SK-N-SH treated with all-trans-retinoic acid at 6 μM for 48 hours (cell line): ENCODE measurements at regions not wholly inside any gene's neighbourhood (a gene's known extent, or its start where the extent isn't known, plus 50 kb on each side); places are given as distances from the start of the nearest gene placed in this dataset.

Experiments used
- CSDC2 ChIP-seq: fragments of 250-450 bp; sonication (Bioruptor Pico); IDR thresholded peaks from 2 replicates; pipeline ENCODE4 v1.5.0; 2020; ENCODE audit warnings: mild to moderate bottlenecking, moderate library complexity
- ESRRG ChIP-seq: fragments of 250-450 bp; sonication (Bioruptor Pico); IDR thresholded peaks from 2 replicates; pipeline ENCODE4 v1.6.1; 2021; ENCODE audit warnings: mild to moderate bottlenecking
- ISL1 ChIP-seq: fragments of 250-450 bp; sonication (Bioruptor Pico); IDR thresholded peaks from 2 replicates; pipeline ENCODE4 v2.1.2; 2022; ENCODE audit warnings: mild to moderate bottlenecking, moderate library complexity
- RARB ChIP-seq: fragments of 250-450 bp; sonication (Bioruptor Pico); IDR thresholded peaks from 2 replicates; pipeline ENCODE4 v1.8.0; 2021; ENCODE audit warnings: mild to moderate bottlenecking, moderate library complexity
- ZC3H10 ChIP-seq: fragments of 250-450 bp; sonication (Bioruptor Pico); IDR thresholded peaks from 2 replicates; pipeline ENCODE4 v1.5.1; 2021; ENCODE audit warnings: mild to moderate bottlenecking, moderate library complexity
- ZFP3 ChIP-seq: fragments of 250-450 bp; sonication (Bioruptor Pico); IDR thresholded peaks from 2 replicates; pipeline ENCODE4 v1.5.0; 2020; ENCODE audit warnings: mild to moderate bottlenecking, moderate library complexity
- ZFP30 ChIP-seq: fragments of 450-650 bp; formaldehyde crosslinking; IDR thresholded peaks from 2 replicates; pipeline ENCODE4 v1.5.0; 2022; ENCODE audit warnings: mild to moderate bottlenecking, moderate library complexity
- ZNF8 ChIP-seq: fragments of 450-650 bp; formaldehyde crosslinking; IDR thresholded peaks from 2 replicates; pipeline ENCODE4 v1.5.0; 2020; ENCODE audit warnings: mild to moderate bottlenecking, moderate library complexity
- TF ChIP-seq, protein P1 (sequence below): fragments of 250-450 bp; sonication (Bioruptor Pico); IDR thresholded peaks from 2 replicates; pipeline ENCODE4 v1.8.0; 2020; ENCODE audit warnings: mild to moderate bottlenecking, moderate library complexity, borderline replicate concordance
- TF ChIP-seq, protein P2 (sequence below): fragments of 250-450 bp; sonication (Bioruptor Pico); IDR thresholded peaks from 2 replicates; pipeline ENCODE4 v1.5.1; 2020; ENCODE audit warnings: low read depth, mild to moderate bottlenecking, moderate library complexity
- TF ChIP-seq, protein P3 (sequence below): fragments of 250-450 bp; sonication (Bioruptor Pico); IDR thresholded peaks from 2 replicates; pipeline ENCODE4 v1.5.0; 2020; ENCODE audit warnings: mild to moderate bottlenecking, moderate library complexity

DNA sequence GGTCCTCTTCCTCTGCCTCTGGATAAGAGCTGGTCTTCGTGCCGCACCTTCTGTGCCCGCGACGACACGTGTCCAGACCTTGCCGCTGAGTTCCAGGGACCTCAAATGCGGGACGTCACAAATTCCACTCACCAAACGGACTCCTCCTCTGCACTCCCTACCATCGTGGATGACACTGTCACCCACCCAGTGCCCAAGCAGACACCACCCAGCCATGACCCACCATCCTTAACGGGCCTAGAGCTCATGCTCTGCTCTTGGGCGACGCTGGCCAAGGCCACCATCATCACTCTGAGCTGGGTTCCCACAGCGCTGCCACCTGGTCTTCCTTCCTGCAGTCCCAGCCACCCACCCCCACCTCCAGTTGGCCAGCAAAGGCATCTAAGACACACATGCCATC, 96.4 kb upstream of the RPL38 start:
- TF ChIP-seq RARB (CRISPR knock-in tag) (no peak), ZFP3 (CRISPR knock-in tag) (no peak), ZC3H10 (no peak), ZNF8 (no peak), ZFP30 (no peak), ESRRG (no peak), CSDC2 (CRISPR knock-in tag) (no peak), ISL1 (CRISPR knock-in tag) (no peak)
- TF ChIP-seq, protein P1, sequence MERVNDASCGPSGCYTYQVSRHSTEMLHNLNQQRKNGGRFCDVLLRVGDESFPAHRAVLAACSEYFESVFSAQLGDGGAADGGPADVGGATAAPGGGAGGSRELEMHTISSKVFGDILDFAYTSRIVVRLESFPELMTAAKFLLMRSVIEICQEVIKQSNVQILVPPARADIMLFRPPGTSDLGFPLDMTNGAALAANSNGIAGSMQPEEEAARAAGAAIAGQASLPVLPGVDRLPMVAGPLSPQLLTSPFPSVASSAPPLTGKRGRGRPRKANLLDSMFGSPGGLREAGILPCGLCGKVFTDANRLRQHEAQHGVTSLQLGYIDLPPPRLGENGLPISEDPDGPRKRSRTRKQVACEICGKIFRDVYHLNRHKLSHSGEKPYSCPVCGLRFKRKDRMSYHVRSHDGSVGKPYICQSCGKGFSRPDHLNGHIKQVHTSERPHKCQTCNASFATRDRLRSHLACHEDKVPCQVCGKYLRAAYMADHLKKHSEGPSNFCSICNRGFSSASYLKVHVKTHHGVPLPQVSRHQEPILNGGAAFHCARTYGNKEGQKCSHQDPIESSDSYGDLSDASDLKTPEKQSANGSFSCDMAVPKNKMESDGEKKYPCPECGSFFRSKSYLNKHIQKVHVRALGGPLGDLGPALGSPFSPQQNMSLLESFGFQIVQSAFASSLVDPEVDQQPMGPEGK (CRISPR knock-in tag): no peak
- TF ChIP-seq, protein P2, sequence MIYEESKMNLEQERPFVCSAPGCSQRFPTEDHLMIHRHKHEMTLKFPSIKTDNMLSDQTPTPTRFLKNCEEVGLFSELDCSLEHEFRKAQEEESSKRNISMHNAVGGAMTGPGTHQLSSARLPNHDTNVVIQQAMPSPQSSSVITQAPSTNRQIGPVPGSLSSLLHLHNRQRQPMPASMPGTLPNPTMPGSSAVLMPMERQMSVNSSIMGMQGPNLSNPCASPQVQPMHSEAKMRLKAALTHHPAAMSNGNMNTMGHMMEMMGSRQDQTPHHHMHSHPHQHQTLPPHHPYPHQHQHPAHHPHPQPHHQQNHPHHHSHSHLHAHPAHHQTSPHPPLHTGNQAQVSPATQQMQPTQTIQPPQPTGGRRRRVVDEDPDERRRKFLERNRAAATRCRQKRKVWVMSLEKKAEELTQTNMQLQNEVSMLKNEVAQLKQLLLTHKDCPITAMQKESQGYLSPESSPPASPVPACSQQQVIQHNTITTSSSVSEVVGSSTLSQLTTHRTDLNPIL (CRISPR knock-in tag): no peak
- TF ChIP-seq, protein P3, sequence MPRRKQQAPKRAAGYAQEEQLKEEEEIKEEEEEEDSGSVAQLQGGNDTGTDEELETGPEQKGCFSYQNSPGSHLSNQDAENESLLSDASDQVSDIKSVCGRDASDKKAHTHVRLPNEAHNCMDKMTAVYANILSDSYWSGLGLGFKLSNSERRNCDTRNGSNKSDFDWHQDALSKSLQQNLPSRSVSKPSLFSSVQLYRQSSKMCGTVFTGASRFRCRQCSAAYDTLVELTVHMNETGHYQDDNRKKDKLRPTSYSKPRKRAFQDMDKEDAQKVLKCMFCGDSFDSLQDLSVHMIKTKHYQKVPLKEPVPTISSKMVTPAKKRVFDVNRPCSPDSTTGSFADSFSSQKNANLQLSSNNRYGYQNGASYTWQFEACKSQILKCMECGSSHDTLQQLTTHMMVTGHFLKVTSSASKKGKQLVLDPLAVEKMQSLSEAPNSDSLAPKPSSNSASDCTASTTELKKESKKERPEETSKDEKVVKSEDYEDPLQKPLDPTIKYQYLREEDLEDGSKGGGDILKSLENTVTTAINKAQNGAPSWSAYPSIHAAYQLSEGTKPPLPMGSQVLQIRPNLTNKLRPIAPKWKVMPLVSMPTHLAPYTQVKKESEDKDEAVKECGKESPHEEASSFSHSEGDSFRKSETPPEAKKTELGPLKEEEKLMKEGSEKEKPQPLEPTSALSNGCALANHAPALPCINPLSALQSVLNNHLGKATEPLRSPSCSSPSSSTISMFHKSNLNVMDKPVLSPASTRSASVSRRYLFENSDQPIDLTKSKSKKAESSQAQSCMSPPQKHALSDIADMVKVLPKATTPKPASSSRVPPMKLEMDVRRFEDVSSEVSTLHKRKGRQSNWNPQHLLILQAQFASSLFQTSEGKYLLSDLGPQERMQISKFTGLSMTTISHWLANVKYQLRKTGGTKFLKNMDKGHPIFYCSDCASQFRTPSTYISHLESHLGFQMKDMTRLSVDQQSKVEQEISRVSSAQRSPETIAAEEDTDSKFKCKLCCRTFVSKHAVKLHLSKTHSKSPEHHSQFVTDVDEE: no peak
